GM18858 (cell line): ENCODE measurements at regions not wholly inside any gene's neighbourhood (a gene's known extent, or its start where the extent isn't known, plus 50 kb on each side); places are given as distances from the start of the nearest gene placed in this dataset.
"Not testable (repeated sequence)": the region's sequence is repeated elsewhere in the genome, so short reads cannot be mapped to it uniquely, and the experiment has no call there.

Experiments used
- ATAC-seq: cut with Tn5 transposase; IDR thresholded peaks from one replicate; pipeline ENCODE4 v1.9.1; 2021; ENCODE audit not compliant: unreplicated experiment

GRCh38 chrX:22758807-22759481 lies 240.8 kb upstream of the DDX53 start:
- ATAC-seq: peak; percentile 52

- ATAC-seq: no peak
Observed at GRCh38 chrX:22760513-22761057, 239.2 kb upstream of the DDX53 start.

- ATAC-seq: no peak
Observed at GRCh38 chrX:22788221-22788620, 211.5 kb upstream of the DDX53 start.

GRCh38 chrX:22795671-22796070 lies 204.1 kb upstream of the DDX53 start:
- ATAC-seq: no peak

GRCh38 chrX:22800360-22800759 lies 199.4 kb upstream of the DDX53 start:
- no peak for ATAC-seq

- no peak for ATAC-seq
Observed at GRCh38 chrX:22800806-22801205, 199.0 kb upstream of the DDX53 start.

GRCh38 chrX:22803353-22803752 lies 196.4 kb upstream of the DDX53 start:
- peak; percentile 44 for ATAC-seq

GRCh38 chrX:22810876-22811275 lies 188.9 kb upstream of the DDX53 start:
- no peak for ATAC-seq

GRCh38 chrX:22818061-22818460 lies 181.7 kb upstream of the DDX53 start:
- no peak for ATAC-seq

- ATAC-seq: no peak
Observed at GRCh38 chrX:22855693-22856092, 144.1 kb upstream of the DDX53 start.

- ATAC-seq: no peak
Observed at GRCh38 chrX:22859642-22860041, 140.1 kb upstream of the DDX53 start.

- ATAC-seq: not testable (repeated sequence)
Observed at GRCh38 chrX:22866801-22867200, 133.0 kb upstream of the DDX53 start.

- no peak for ATAC-seq
Observed at GRCh38 chrX:22882543-22882942, 117.2 kb upstream of the DDX53 start.

GRCh38 chrX:22889819-22890218 lies 109.9 kb upstream of the DDX53 start:
- no peak for ATAC-seq

GRCh38 chrX:22912616-22913015 lies 87.1 kb upstream of the DDX53 start:
- no peak for ATAC-seq

GRCh38 chrX:22922961-22923360 lies 76.8 kb upstream of the DDX53 start:
- no peak for ATAC-seq

GRCh38 chrX:22934640-22935039 lies 65.1 kb upstream of the DDX53 start:
- no peak for ATAC-seq

- no peak for ATAC-seq
Observed at GRCh38 chrX:22944945-22945344, 54.8 kb upstream of the DDX53 start.
